ENCODE measurements at regions not wholly inside any gene's neighbourhood (a gene's known extent, or its start where the extent isn't known, plus 50 kb on each side); places are given as distances from the start of the nearest gene placed in this dataset.

DNA sequence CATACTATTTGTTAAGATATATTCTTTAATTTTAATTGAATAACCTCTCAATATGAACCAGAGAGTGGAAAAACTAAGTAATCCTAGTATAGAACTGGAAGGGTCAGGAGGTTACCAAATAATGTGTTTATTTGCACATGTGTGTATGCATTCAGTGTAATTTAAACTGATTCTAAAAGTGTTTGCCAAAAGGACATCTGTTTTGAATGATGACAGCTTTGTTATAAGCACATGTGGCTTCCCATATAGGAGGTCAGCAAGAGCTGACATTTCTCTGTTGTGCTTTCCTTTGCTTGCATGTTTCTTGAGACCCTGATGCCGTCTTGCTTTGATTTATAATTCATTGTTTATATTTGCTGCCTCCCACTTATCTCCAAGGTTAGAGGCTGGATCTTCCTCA is 383.4 kb downstream of the BRINP1 start:
- no peak for TF ChIP-seq EZH2 (IDR thresholded peaks at IDR 0.05; ENCODE audit: low read length)
- TF ChIP-seq, protein P1, sequence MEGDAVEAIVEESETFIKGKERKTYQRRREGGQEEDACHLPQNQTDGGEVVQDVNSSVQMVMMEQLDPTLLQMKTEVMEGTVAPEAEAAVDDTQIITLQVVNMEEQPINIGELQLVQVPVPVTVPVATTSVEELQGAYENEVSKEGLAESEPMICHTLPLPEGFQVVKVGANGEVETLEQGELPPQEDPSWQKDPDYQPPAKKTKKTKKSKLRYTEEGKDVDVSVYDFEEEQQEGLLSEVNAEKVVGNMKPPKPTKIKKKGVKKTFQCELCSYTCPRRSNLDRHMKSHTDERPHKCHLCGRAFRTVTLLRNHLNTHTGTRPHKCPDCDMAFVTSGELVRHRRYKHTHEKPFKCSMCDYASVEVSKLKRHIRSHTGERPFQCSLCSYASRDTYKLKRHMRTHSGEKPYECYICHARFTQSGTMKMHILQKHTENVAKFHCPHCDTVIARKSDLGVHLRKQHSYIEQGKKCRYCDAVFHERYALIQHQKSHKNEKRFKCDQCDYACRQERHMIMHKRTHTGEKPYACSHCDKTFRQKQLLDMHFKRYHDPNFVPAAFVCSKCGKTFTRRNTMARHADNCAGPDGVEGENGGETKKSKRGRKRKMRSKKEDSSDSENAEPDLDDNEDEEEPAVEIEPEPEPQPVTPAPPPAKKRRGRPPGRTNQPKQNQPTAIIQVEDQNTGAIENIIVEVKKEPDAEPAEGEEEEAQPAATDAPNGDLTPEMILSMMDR (optimal IDR thresholded peaks at IDR 0.05 in 1 of 3, IDR thresholded peaks at IDR 0.05 in 1 of 3, conservative IDR thresholded peaks at IDR 0.05 in 1 of 3; ENCODE audit: extremely low read depth in 1 of 3, insufficient read depth in 2 of 3, low read length in 3 of 3): no peak
